NCI-H2227 (cell line): ENCODE measurements at regions not wholly inside any gene's neighbourhood (a gene's known extent, or its start where the extent isn't known, plus 50 kb on each side); places are given as distances from the start of the nearest gene placed in this dataset.

Source experiments
- DNase-seq: peaks from one replicate; lab custom pipeline; 2025; ENCODE audit not compliant: unreplicated experiment; lab: John Stamatoyannopoulos, UW

- no peak for DNase-seq
Observed at GRCh38 chr17:65477600-65477999, 83.8 kb downstream of the AXIN2 start.

DNA sequence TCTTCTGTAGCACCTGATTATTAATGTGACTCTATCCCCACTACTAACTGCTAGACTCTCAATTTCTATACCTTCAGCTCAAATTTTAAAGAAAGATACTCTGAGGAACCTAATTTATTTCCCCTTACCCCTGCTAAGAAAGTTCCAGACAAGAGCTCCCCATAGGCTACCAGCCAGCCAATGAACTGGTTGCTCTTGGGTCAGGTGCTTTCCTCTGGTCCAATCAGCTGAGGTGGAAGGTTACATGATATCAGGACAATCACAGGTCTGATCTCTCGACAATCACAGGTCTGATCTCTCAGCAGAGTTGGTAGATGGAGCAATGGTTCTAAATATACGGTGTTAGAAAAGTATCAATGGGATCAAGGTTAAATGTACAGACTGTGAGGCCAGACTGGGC, 86.8 kb downstream of the AXIN2 start:
- DNase-seq = no peak

DNA sequence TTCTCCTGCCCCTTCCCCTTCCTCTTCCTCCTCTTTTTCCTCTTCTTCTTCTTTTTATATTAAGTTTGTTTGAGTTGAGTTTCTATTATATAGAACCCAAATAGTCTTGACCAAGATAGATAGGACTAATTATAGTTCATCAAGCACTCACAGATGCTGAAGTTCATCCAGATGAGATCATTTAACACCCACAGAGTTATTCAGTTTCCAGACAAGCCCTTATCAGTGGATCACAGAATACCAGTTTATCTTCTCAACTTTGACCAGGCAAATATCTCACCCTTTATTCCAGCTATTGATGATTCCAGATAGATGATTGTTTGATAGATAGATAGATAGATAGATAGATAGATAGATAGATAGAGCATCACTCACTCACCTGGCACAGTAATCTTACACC, 87.5 kb downstream of the AXIN2 start:
- no peak for DNase-seq

GRCh38 chr17:65473363-65473762, 88.1 kb downstream of the AXIN2 start:
- DNase-seq = no peak

- no peak for DNase-seq
Observed at GRCh38 chr17:65472666-65473309, 88.7 kb downstream of the AXIN2 start.

DNA sequence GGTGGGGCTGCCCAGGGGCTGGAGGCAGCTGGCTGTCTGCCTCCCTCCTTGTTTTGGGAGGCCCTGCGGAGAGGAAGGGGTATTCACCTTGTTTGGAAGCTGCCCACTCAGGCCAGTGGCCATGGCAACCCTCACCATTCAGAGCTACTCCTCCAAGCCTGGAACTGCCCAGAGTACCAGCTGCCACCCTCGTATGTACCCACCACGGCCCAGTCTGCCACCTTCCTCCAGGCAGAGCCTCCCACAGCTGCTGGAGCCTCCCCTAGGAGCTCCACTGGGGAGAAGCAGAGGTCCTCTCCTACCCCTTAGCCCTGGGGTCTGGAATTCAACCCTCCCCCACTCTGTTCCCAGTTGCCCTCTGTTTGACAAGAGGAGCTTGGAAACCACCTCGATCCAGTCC, 90.7 kb downstream of the AXIN2 start:
- DNase-seq = no peak

GRCh38 chr17:65468321-65468720, 93.1 kb downstream of the AXIN2 start:
- DNase-seq = no peak

DNA sequence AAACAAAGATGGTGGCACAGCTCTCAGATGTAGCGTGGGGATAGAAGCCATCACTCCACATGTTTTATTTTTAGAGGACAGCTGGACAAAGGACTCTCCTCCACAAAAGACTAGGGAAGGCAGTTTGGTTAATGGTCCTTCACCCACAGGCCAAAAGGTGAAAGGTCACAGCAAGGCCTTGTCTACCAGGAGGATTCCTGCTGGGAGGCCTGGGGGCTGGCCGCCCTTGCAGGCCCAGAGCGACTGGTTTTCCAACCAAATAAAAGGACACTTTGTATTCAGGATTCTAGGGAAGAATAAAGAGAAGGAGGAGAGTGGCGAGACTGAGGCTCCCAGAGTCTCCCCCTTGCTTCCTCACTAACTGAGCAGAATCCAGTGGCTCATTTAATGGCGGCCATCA, 94.3 kb downstream of the AXIN2 start:
- DNase-seq = no peak

- no peak for DNase-seq
Observed at GRCh38 chr17:65466547-65466946, 94.9 kb downstream of the AXIN2 start.

GRCh38 chr17:65463242-65463641, 98.2 kb downstream of the AXIN2 start:
- no peak for DNase-seq

GRCh38 chr17:65459677-65460347, 101.6 kb downstream of the AXIN2 start:
- no peak for DNase-seq

DNA sequence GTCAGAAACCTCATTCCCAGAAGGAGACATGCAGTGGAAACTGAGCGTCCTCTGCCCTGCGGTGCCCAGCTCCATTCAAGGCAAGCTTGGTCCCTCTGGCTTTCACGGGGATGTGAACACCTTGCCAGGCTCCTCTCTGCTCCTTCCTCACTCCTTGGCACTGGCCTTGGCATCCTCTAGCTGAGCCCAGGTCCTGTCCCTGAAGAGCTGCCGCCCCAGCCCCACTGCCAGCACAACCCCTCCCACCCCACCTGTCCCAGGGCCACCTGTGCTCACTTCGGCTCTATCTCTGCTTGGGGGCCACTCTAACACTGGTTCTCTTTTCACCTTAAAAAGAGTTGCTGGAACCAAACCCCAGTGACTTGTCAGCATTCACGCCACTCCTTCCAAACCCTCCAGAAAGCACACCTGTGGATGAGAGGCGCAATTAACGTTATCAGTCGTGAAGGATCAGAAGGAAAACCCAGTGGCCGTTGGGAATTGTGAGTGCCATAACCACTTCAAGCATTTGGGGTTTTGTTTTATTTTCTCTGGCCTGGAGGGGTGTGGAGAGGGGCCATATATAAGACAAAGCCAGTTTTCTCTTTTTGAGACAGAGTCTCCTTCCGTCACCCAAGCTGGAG, 103.7 kb downstream of the AXIN2 start:
- DNase-seq = no peak

DNA sequence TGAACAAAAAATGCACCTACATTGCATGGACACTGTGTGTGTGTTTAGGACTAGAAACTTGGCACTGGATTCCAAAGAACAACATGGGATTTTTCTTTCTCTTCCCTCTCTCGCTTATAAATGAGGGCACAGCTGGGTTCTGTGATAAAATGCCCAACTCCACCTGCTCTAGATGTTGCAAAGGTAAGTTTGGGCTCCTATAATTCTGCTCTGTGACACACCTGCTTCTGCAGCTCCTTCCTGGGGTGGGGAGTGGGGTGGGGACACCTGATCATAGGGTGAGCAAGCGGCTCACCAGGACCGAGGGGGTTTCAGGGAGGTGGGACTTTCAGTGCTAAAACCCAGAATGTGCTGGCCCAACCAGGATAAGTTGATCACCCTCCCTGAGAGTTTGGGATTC, 104.3 kb downstream of the AXIN2 start:
- DNase-seq = no peak

- DNase-seq = no peak
Observed at GRCh38 chr17:65456368-65457151, 104.9 kb downstream of the AXIN2 start.

DNA sequence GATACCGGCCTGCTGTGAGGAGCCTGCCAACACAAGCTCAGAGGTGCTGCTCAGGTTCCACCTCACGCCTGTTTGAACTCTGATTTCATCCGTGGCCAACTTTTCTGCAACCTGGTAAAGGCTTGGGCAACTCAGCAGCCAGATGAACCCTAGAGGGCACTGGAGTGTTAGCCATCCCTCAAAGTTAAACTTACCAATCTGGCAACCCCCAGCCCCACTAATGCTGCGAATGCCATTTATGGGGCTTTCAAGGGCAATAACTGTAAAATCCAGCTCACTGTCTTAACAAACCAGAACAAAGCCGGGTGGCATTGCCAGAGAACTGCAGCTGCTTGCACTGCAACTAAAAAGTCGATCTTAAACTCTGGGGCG, 105.5 kb downstream of the AXIN2 start:
- DNase-seq = no peak

- no peak for DNase-seq
Observed at GRCh38 chr17:65455154-65455971, 106.1 kb downstream of the AXIN2 start.

- no peak for DNase-seq
Observed at GRCh38 chr17:65453204-65453931, 108.1 kb downstream of the AXIN2 start.

- DNase-seq = no peak
Observed at GRCh38 chr17:65449495-65449894, 112.0 kb downstream of the AXIN2 start.

- no peak for DNase-seq
Observed at GRCh38 chr17:65447823-65448222, 113.6 kb downstream of the AXIN2 start.

GRCh38 chr17:65446838-65447526, 114.5 kb downstream of the AXIN2 start:
- DNase-seq = no peak
